ENCODE measurements at regions not wholly inside any gene's neighbourhood (a gene's known extent, or its start where the extent isn't known, plus 50 kb on each side); places are given as distances from the start of the nearest gene placed in this dataset.

- no peak for TF ChIP-seq CTCF (IDR thresholded peaks at IDR 0.05; ENCODE audit: extremely low read depth, insufficient read depth, missing control alignments)
- in situ Hi-C loops (cut with MboI; ENCODE audit: low pct_unique_long_range_greater_than_20kb, low sequenced_read_pairs, unreplicated experiment): no loop called here
These were observed 332.8 kb downstream of the SEC23A start for GRCh38 chr14:38770251-38770650.

GRCh38 chr14:38762845-38763244 lies 340.2 kb downstream of the SEC23A start:
- in situ Hi-C loops (cut with MboI; ENCODE audit: low pct_unique_long_range_greater_than_20kb, low sequenced_read_pairs, unreplicated experiment): no loop called here
- no peak for DNase-seq (ENCODE audit: low spot score)
- TF ChIP-seq CTCF (IDR thresholded peaks at IDR 0.05; ENCODE audit: extremely low read depth, insufficient read depth, missing control alignments): no peak

More at GRCh38 chr14:38770251-38770650, 332.8 kb downstream of the SEC23A start:
- DNase-seq (ENCODE audit: low spot score): no peak

- no peak for TF ChIP-seq CTCF (IDR thresholded peaks at IDR 0.05; ENCODE audit: extremely low read depth, insufficient read depth, missing control alignments)
- no peak for DNase-seq (ENCODE audit: low spot score)
- in situ Hi-C loops (cut with MboI; ENCODE audit: low pct_unique_long_range_greater_than_20kb, low sequenced_read_pairs, unreplicated experiment): no loop called here
These were observed 340.6 kb downstream of the SEC23A start for GRCh38 chr14:38762426-38762825.

- DNase-seq (ENCODE audit: low spot score): no peak
- no peak for TF ChIP-seq CTCF (IDR thresholded peaks at IDR 0.05; ENCODE audit: extremely low read depth, insufficient read depth, missing control alignments)
- in situ Hi-C loops (cut with MboI; ENCODE audit: low pct_unique_long_range_greater_than_20kb, low sequenced_read_pairs, unreplicated experiment): no loop called here
These were observed 342.0 kb downstream of the SEC23A start for GRCh38 chr14:38761033-38761432.

- DNase-seq (ENCODE audit: low spot score): no peak
- in situ Hi-C loops (cut with MboI; ENCODE audit: low pct_unique_long_range_greater_than_20kb, low sequenced_read_pairs, unreplicated experiment): no loop called here
- TF ChIP-seq CTCF (IDR thresholded peaks at IDR 0.05; ENCODE audit: extremely low read depth, insufficient read depth, missing control alignments): no peak
These were observed 344.4 kb downstream of the SEC23A start for GRCh38 chr14:38758661-38759060.

- no peak for TF ChIP-seq CTCF (IDR thresholded peaks at IDR 0.05; ENCODE audit: extremely low read depth, insufficient read depth, missing control alignments)
- no peak for DNase-seq (ENCODE audit: low spot score)
- in situ Hi-C loops (cut with MboI; ENCODE audit: low pct_unique_long_range_greater_than_20kb, low sequenced_read_pairs, unreplicated experiment): no loop called here
These were observed 348.0 kb downstream of the SEC23A start for GRCh38 chr14:38755036-38755435.

- no peak for DNase-seq (ENCODE audit: low spot score)
- in situ Hi-C loops (cut with MboI; ENCODE audit: low pct_unique_long_range_greater_than_20kb, low sequenced_read_pairs, unreplicated experiment): no loop called here
- no peak for TF ChIP-seq CTCF (IDR thresholded peaks at IDR 0.05; ENCODE audit: extremely low read depth, insufficient read depth, missing control alignments)
These were observed 350.3 kb downstream of the SEC23A start for GRCh38 chr14:38752750-38753149.
